ENCODE measurements at regions not wholly inside any gene's neighbourhood (a gene's known extent, or its start where the extent isn't known, plus 50 kb on each side); places are given as distances from the start of the nearest gene placed in this dataset.

DNA sequence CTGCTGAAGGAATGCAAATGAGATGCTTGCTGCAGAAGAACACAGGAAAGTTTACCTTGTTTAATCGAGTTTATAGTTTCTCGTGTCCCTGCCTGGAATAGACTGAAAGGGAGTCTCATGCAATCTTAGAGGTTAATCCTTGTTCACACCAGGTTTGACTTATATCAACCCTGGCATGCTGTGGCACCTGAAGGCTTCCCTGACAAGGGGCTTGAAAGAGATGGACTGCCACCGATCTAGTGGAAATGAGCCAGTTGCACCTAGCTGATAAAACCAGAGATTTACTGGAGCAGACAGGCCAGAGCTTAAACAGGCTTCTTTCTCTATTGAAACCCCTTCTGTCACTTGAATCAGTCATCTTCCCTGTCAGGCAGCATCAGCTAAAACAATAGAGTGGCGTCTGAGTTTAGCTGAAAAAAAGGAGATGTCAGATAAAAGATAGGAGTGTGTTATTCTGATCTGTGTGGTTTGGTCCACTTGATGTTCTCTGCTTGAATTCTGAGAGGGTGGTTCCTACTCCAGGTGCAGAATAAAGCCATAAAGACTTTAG is 349.7 kb downstream of the RWDD3 start:
- Histone ChIP-seq H3K9me3 (ENCODE audit: control insufficient read depth in 4 of 4, low read length in 3 of 4) (no peaks in the 10 kb centered on the region), H3K4me1 (ENCODE audit: control insufficient read depth in 4 of 4, insufficient read depth in 4 of 4, low read length in 3 of 4) (no peaks in the 10 kb centered on the region), H3K4me3 (ENCODE audit: low read depth in 1 of 3, low read length in 3 of 3) (no peak overlapping the region), H3K27me3 (ENCODE audit: control insufficient read depth in 4 of 4, insufficient read depth in 4 of 4, low read length in 3 of 4) (peaks cover 0 to 5% (median 2%) of the 10 kb centered on the region in 4 donors), H3K36me3 (ENCODE audit: control insufficient read depth in 4 of 4, insufficient read depth in 3 of 4, low read depth in 1 of 4, low read length in 3 of 4) (no peaks in the 10 kb centered on the region), H3K9ac (ENCODE audit: low read depth in 1 of 2, low read length in 2 of 2) (no peak overlapping the region), H3K27ac (ENCODE audit: low read depth in 1 of 2, low read length in 2 of 2) (no peak overlapping the region)
- TF ChIP-seq RAD21 (IDR thresholded peaks at IDR 0.05) (no peak), HNF4G (IDR thresholded peaks at IDR 0.05) (no peak), YY1 (IDR thresholded peaks at IDR 0.05) (no peak), JUND (IDR thresholded peaks at IDR 0.05) (no peak), RXRA (IDR thresholded peaks at IDR 0.05) (no peak), EGR1 (IDR thresholded peaks at IDR 0.05; ENCODE audit: low read depth in 2 of 2) (no peak), GABPA (IDR thresholded peaks at IDR 0.05 in 1 of 2, conservative IDR thresholded peaks at IDR 0.05 in 1 of 2) (no peak), FOXA1 (IDR thresholded peaks at IDR 0.05) (no peak), TAF1 (conservative IDR thresholded peaks at IDR 0.05) (no peak), SP1 (IDR thresholded peaks at IDR 0.05) (no peak)
- TF ChIP-seq, protein P1, sequence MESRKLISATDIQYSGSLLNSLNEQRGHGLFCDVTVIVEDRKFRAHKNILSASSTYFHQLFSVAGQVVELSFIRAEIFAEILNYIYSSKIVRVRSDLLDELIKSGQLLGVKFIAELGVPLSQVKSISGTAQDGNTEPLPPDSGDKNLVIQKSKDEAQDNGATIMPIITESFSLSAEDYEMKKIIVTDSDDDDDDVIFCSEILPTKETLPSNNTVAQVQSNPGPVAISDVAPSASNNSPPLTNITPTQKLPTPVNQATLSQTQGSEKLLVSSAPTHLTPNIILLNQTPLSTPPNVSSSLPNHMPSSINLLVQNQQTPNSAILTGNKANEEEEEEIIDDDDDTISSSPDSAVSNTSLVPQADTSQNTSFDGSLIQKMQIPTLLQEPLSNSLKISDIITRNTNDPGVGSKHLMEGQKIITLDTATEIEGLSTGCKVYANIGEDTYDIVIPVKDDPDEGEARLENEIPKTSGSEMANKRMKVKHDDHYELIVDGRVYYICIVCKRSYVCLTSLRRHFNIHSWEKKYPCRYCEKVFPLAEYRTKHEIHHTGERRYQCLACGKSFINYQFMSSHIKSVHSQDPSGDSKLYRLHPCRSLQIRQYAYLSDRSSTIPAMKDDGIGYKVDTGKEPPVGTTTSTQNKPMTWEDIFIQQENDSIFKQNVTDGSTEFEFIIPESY (IDR thresholded peaks at IDR 0.05): no peak
- TF ChIP-seq, protein P2, sequence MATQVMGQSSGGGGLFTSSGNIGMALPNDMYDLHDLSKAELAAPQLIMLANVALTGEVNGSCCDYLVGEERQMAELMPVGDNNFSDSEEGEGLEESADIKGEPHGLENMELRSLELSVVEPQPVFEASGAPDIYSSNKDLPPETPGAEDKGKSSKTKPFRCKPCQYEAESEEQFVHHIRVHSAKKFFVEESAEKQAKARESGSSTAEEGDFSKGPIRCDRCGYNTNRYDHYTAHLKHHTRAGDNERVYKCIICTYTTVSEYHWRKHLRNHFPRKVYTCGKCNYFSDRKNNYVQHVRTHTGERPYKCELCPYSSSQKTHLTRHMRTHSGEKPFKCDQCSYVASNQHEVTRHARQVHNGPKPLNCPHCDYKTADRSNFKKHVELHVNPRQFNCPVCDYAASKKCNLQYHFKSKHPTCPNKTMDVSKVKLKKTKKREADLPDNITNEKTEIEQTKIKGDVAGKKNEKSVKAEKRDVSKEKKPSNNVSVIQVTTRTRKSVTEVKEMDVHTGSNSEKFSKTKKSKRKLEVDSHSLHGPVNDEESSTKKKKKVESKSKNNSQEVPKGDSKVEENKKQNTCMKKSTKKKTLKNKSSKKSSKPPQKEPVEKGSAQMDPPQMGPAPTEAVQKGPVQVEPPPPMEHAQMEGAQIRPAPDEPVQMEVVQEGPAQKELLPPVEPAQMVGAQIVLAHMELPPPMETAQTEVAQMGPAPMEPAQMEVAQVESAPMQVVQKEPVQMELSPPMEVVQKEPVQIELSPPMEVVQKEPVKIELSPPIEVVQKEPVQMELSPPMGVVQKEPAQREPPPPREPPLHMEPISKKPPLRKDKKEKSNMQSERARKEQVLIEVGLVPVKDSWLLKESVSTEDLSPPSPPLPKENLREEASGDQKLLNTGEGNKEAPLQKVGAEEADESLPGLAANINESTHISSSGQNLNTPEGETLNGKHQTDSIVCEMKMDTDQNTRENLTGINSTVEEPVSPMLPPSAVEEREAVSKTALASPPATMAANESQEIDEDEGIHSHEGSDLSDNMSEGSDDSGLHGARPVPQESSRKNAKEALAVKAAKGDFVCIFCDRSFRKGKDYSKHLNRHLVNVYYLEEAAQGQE (IDR thresholded peaks at IDR 0.05): no peak
- TF ChIP-seq, protein P3, sequence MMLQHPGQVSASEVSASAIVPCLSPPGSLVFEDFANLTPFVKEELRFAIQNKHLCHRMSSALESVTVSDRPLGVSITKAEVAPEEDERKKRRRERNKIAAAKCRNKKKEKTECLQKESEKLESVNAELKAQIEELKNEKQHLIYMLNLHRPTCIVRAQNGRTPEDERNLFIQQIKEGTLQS (IDR thresholded peaks at IDR 0.05): no peak
- DNase-seq (ENCODE audit: low spot score): no peak
- WGBS: 53% methylated on average over 4 of the region's 4 CpGs

DNA sequence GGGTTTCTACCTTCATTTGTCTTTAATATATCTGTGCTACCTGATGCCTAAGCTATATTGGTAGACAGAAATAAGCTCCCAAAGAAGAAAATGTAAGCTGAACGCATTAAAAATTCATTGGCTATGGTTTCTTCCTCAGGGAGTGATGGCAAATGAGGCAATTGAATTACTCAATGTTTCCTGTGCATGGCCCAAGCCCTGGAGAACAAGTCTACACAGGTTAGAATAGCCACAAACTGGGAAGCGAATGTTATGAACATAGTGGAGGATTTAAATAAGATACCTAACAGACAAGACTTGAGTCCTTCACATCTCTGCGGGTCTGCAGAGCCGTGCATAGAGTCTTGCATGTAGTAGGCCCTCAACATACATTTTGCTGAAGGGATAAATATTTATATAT is 350.3 kb downstream of the RWDD3 start:
- Histone ChIP-seq H3K36me3 (ENCODE audit: control insufficient read depth in 4 of 4, insufficient read depth in 3 of 4, low read depth in 1 of 4, low read length in 3 of 4) (no peaks in the 10 kb centered on the region), H3K27me3 (ENCODE audit: control insufficient read depth in 4 of 4, insufficient read depth in 4 of 4, low read length in 3 of 4) (peaks cover 0 to 3% (median under 1%) of the 10 kb centered on the region in 4 donors), H3K27ac (ENCODE audit: low read depth in 1 of 2, low read length in 2 of 2) (no peak overlapping the region), H3K4me3 (ENCODE audit: low read depth in 1 of 3, low read length in 3 of 3) (no peak overlapping the region), H3K9ac (ENCODE audit: low read depth in 1 of 2, low read length in 2 of 2) (no peak overlapping the region), H3K4me1 (ENCODE audit: control insufficient read depth in 4 of 4, insufficient read depth in 4 of 4, low read length in 3 of 4) (no peaks in the 10 kb centered on the region), H3K9me3 (ENCODE audit: control insufficient read depth in 4 of 4, low read length in 3 of 4) (no peaks in the 10 kb centered on the region)
- TF ChIP-seq GABPA (IDR thresholded peaks at IDR 0.05 in 1 of 2, conservative IDR thresholded peaks at IDR 0.05 in 1 of 2): no peak
- TF ChIP-seq NR2F2 (IDR thresholded peaks at IDR 0.05): no peak
- no peak for TF ChIP-seq HNF4G (IDR thresholded peaks at IDR 0.05)
- no peak for TF ChIP-seq FOXA1 (IDR thresholded peaks at IDR 0.05)
- TF ChIP-seq, protein P4, sequence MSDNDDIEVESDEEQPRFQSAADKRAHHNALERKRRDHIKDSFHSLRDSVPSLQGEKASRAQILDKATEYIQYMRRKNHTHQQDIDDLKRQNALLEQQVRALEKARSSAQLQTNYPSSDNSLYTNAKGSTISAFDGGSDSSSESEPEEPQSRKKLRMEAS (IDR thresholded peaks at IDR 0.05): no peak
- TF ChIP-seq, protein P2 (IDR thresholded peaks at IDR 0.05): no peak
- TF ChIP-seq JUND (IDR thresholded peaks at IDR 0.05): no peak
- no peak for TF ChIP-seq YY1 (IDR thresholded peaks at IDR 0.05)
- no peak for TF ChIP-seq RAD21 (IDR thresholded peaks at IDR 0.05)
- TF ChIP-seq TAF1 (conservative IDR thresholded peaks at IDR 0.05): no peak
- no peak for DNase-seq (ENCODE audit: low spot score)
- WGBS: 89% methylated on average over 4 of the region's 4 CpGs

Data from liver (tissue), 7 donors.